ENCODE measurements at regions not wholly inside any gene's neighbourhood (a gene's known extent, or its start where the extent isn't known, plus 50 kb on each side); places are given as distances from the start of the nearest gene placed in this dataset.

- no peak overlapping the region for H2BK15ac ChIP-seq (ENCODE audit: low read length)
- FAIRE-seq = no peak
- H2AFZ ChIP-seq (ENCODE audit: low read length) = no peak overlapping the region
- no peak for TF ChIP-seq PHF8 (conservative IDR thresholded peaks at IDR 0.05; ENCODE audit: low read depth, low read length)
- TF ChIP-seq RFX5 (IDR thresholded peaks at IDR 0.05; ENCODE audit: borderline replicate concordance, low read depth, low read length) = no peak
- TF ChIP-seq SP2 (IDR thresholded peaks at IDR 0.05; ENCODE audit: low read length) = no peak
- TF ChIP-seq JUN (IDR thresholded peaks at IDR 0.05; ENCODE audit: low read depth, low read length) = no peak
- TF ChIP-seq TAF7 (optimal IDR thresholded peaks at IDR 0.05; ENCODE audit: borderline replicate concordance, low read depth, low read length) = no peak
- no peak for TF ChIP-seq RBBP5 (IDR thresholded peaks at IDR 0.05; ENCODE audit: borderline replicate concordance, low read depth, low read length)
- TF ChIP-seq RAD21 (IDR thresholded peaks at IDR 0.05 in 1 of 2, conservative IDR thresholded peaks at IDR 0.05 in 1 of 2; ENCODE audit: low read depth in 2 of 2, low read length in 2 of 2) = no peak
- TF ChIP-seq CBX8 (IDR thresholded peaks at IDR 0.05; ENCODE audit: borderline replicate concordance, low read depth, low read length) = no peak
- no peak for TF ChIP-seq CTCF (IDR thresholded peaks at IDR 0.05; ENCODE audit: control extremely low read depth in 1 of 3, insufficient read depth in 1 of 3, low read depth in 1 of 3, low read length in 3 of 3)
- no peak for TF ChIP-seq TAF1 (IDR thresholded peaks at IDR 0.05; ENCODE audit: low read depth, low read length)
- TF ChIP-seq SIX5 (IDR thresholded peaks at IDR 0.05; ENCODE audit: low read depth, low read length) = no peak
Observed at GRCh38 chr1:58839147-58839795, 55.4 kb upstream of the JUN start.

More at GRCh38 chr1:58839147-58839795, 55.4 kb upstream of the JUN start:
- POLR2A ChIA-PET (ENCODE audit: partially characterized antibody) = interaction anchor here (0.6 to 1.6 kb wide), 3 partner anchors 9 to 16 kb away, joined by 3 to 6 read pairs (median 4); no protein-coding TSS in a partner anchor
- Histone ChIP-seq H3K23ac (ENCODE audit: insufficient read length) (no peak overlapping the region), H2BK120ac (replicated peaks; ENCODE audit: low read depth, low read length) (no peak overlapping the region), H3K4ac (replicated peaks; ENCODE audit: insufficient read length, low read depth, low read length) (no peak overlapping the region), H3K14ac (ENCODE audit: insufficient read length) (no peak overlapping the region), H3K4me2 (ENCODE audit: insufficient read depth in 1 of 2, low read depth in 2 of 2, low read length in 2 of 2) (no peak overlapping the region), H4K20me1 (replicated peaks in 1 of 2; ENCODE audit: control insufficient read depth in 1 of 2, insufficient read depth in 2 of 2, low read length in 2 of 2) (no peaks in the 10 kb centered on the region), H2BK20ac (ENCODE audit: low read length) (no peak overlapping the region), H3K79me2 (ENCODE audit: control insufficient read depth in 1 of 2, insufficient read depth in 2 of 2, low read length in 2 of 2) (no peaks in the 10 kb centered on the region), H3K23me2 (ENCODE audit: low read depth, low read length) (no peaks in the 10 kb centered on the region), H3K9me3 (ENCODE audit: insufficient read depth in 2 of 2, low read depth in 1 of 2, low read length in 1 of 2) (no peaks in the 10 kb centered on the region), H3K79me1 (ENCODE audit: low read depth, low read length) (no peaks in the 10 kb centered on the region), H3K27ac (ENCODE audit: low read depth, low read length) (no peak overlapping the region), H2BK12ac (ENCODE audit: low read depth, low read length) (no peak overlapping the region), H3K36me3 (ENCODE audit: control insufficient read depth in 2 of 4, insufficient read depth in 4 of 4, low read length in 3 of 4) (no peaks in the 10 kb centered on the region), H3K9ac (replicated peaks in 1 of 4; ENCODE audit: extremely low read depth in 1 of 4, low read depth in 3 of 4, low read length in 3 of 4) (no peak overlapping the region), H4K5ac (ENCODE audit: insufficient read length, low read depth, low read length) (no peak overlapping the region), H3K56ac (replicated peaks; ENCODE audit: insufficient read length, low read depth, low read length) (no peak overlapping the region), H3K27me3 (replicated peaks in 1 of 4; ENCODE audit: control insufficient read depth in 3 of 4, extremely low read depth in 1 of 4, insufficient read depth in 3 of 4, low read length in 3 of 4) (no peaks in the 10 kb centered on the region), H3K4me1 (replicated peaks in 1 of 4; ENCODE audit: control insufficient read depth in 3 of 4, insufficient read depth in 4 of 4, low read length in 3 of 4) (no peaks in the 10 kb centered on the region), H3K18ac (ENCODE audit: extremely low read depth, low read length) (no peak overlapping the region), H2AK5ac (ENCODE audit: low read depth, low read length) (no peak overlapping the region), H4K91ac (replicated peaks; ENCODE audit: insufficient read length, low read length) (no peak overlapping the region), H2BK5ac (ENCODE audit: low read depth, low read length) (no peak overlapping the region), H4K8ac (ENCODE audit: extremely low read depth, insufficient read depth, low read length) (no peak overlapping the region), H3K4me3 (ENCODE audit: extremely low read depth in 1 of 4, insufficient read depth in 2 of 4, low read depth in 3 of 4, low read length in 4 of 4) (no peak overlapping the region)
- CTCF ChIA-PET (ENCODE audit: partially characterized antibody) = interaction anchor here (0.7 to 1.3 kb wide), 4 partner anchors 11 to 58 kb away, joined by 3 to 5 read pairs (median 4); no protein-coding TSS in a partner anchor
- no peak for DNase-seq (ENCODE audit: low read depth in 1 of 2, low spot score in 2 of 2)
- 63% methylated on average over 5 of the region's 5 CpGs; no CpG with 5 or more reads in 1 of the 2 experiments for WGBS, 2 experiments (ENCODE audit: extremely low coverage in 1 of 2, insufficient coverage in 1 of 2, insufficient read length in 1 of 2, insufficient replicate concordance in 2 of 2, low coverage in 1 of 2, low lambda C conversion rate in 2 of 2, missing lambda C conversion rate in 1 of 2)

Data from H1 (cell line).